SK-N-DZ (cell line): ENCODE measurements at regions not wholly inside any gene's neighbourhood (a gene's known extent, or its start where the extent isn't known, plus 50 kb on each side); places are given as distances from the start of the nearest gene placed in this dataset.
"Not testable (repeated sequence)": the region's sequence is repeated elsewhere in the genome, so short reads cannot be mapped to it uniquely, and the experiment has no call there.

Experiments used
- DNase-seq: peaks from one replicate; pipeline ENCODE4 v3.0.0-alpha.2; 2015; ENCODE audit warnings: low spot score

DNA sequence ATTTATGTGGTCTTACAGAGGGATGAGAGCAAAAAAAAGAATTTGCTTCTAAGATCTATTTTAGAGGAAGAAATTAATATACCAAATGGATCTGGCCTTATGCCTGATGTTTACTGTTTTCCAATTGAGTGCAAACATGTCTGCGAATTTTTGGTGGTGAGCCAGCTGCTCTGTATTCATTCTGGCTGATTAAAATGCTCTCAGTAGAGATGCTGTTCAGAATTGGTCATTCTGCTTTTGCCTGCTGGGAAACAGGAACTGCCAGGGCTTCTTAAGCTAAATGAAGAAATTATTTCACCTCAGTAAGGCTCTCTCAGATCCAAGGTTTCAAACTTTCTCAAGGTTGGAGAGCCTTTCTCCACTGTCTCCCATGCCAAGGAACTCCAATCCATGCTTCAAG, 132.0 kb upstream of the SV2C start:
- DNase-seq = no peak

DNA sequence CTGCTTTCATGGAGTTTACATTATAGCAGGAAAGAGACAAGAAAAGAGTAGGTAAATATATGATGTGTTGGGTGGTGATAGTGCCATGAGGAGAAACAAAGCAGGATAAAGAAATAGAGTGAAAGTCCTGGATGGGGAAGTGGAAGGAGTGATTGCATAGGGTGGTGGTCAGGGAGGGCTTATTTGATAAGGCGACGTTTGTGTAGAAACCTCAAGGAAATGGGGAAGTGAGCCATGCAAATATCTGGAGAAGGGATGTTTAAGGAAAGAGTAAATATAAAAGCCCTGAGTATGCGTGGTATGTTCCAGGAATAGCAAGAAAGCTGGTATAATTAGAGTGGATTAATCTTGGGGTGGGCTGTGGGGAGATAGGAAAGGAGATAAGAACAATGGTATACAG, 134.7 kb upstream of the SV2C start:
- no peak for DNase-seq

DNA sequence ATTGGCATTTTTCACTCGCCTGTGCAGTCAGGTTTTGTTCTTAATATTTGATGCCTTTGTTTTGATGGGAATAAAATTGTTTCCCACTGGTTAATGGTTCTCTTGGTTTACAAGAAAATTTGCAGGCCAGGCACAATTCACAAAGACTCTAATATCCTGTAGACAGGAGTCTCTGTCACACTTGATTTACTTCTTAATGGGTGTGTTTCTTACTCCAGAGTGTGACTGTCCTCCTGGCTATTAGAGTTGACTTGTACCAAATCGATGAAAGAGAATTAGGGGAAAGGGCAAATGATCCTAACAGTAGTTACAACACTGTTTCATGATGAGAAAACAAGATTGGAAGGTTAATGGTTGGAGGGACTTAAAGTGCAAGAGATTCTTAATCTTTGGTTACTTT, 142.8 kb upstream of the SV2C start:
- DNase-seq = no peak

DNA sequence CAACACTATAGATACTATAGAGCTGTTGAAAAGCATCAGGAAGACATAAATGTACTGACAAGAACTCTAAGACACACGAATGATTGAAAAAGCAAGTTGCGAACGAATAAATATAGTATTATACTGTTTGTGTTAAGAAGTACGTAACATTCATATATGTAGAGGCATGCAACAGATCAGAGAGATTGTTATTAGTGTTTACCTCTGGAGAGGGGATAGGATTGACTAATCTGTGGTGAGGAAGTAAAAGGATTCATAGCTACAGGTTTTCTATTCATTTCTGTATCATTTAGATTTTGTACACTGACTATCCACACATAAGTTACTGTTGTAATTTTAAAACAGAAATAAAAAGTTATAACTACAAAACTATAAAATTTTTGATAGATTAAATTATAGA, 147.6 kb upstream of the SV2C start:
- no peak for DNase-seq

DNA sequence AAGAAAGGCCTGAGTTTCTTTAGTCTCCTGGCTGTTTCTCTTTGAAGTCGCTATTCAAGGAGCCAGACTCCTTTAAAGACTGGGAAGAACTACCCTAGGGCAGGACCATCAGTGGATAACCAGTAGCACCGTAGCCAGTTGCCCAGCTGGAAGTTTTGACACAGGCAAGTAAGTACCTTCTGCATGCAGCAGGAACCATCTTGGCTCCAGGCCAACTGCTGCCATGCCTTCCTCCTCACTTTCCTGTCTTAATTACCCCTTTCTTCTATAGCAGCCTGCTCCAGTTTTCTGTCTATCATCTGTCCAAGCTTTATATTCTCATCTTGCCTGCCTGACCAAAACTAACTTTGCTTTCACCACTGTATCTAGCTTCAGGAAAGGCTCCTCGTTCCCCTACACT, 149.7 kb upstream of the SV2C start:
- DNase-seq = peak; percentile 6

- DNase-seq = no peak
Observed at GRCh38 chr5:75931175-75931574, 152.0 kb upstream of the SV2C start.

DNA sequence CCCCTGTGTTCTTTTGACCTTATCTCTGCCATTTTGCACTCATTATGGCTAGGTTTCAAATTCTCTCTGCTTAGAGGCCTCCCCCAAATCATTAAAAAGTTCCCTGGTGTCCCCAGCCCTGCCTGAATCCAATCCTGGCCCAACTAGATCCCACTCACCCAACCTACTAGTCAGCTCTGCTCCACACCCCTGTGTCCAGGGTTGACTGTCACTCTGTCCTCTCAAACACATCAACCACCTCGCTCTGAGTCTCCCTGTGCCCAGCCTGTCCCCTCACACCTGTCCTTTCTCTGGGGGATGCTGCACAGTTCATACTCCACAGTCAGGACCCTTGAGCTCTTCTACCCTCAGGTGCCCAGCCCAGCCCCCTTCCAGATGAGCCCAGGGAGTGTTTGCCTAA, 154.2 kb upstream of the SV2C start:
- DNase-seq = no peak

- no peak for DNase-seq
Observed at GRCh38 chr5:75922480-75922879, 160.7 kb upstream of the SV2C start.

DNA sequence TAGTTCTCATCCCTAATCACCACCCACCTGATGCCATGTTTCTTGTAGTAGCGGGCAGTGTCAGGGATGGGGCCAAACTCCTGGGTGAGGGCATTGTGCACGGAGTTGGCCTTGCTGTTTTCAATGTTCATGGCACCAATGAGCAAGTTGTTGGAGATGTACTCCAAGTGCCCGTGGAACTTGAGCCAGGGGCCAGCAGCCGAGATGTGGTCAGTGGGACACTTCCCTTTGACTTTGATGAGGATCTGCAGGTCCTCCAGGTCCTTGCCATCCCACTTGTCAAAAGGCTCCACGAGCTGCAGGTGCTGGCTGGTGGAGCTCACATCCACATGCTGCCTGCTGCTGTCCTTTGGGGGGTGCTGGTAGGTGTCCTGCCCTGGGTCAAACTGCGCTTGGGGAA, 162.2 kb upstream of the SV2C start:
- no peak for DNase-seq

- DNase-seq = no peak
Observed at GRCh38 chr5:75916144-75916543, 167.0 kb upstream of the SV2C start.

- DNase-seq = no peak
Observed at GRCh38 chr5:75909223-75909622, 174.0 kb upstream of the SV2C start.

GRCh38 chr5:75907651-75908050, 175.5 kb upstream of the SV2C start:
- DNase-seq = peak; percentile 82

DNA sequence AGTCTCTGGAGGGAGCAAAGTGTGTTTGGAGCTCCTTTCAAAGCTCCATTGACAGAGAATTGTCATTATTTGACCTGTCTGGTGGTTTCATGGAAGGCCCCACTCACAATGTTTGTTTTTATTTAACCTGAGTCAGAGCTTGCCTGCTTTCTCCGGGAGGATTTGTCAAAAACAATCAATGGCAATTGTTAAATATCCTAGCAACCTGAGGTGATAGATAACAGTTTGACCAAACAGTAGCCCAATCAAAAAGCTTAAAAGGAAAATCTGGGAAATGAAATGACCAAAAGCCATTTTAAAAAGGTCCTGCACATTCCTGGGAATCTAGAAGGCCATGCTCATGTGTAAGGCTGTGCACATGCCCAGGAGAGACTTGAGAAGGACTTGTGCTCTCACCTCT, 177.2 kb upstream of the POC5 start:
- DNase-seq = no peak

DNA sequence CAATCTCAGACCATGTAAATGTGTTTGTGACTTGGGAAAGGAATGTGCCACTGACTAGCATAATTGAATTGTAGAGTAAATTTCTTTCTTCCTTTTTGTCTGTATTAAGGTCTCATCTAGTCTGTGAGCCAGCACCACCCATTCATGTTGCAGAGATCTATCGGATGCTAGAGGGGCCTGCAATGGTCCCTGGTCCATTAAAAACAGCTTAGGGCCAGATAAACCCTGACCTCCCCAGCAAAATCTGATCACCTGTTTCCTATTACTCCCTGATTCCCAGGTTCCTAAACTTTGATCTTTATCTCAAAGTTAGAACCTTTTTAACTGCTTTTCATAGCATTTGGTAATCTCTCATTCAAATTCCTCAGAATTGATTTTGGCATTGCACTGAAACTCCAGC, 174.5 kb upstream of the POC5 start:
- peak; percentile 47 for DNase-seq

DNA sequence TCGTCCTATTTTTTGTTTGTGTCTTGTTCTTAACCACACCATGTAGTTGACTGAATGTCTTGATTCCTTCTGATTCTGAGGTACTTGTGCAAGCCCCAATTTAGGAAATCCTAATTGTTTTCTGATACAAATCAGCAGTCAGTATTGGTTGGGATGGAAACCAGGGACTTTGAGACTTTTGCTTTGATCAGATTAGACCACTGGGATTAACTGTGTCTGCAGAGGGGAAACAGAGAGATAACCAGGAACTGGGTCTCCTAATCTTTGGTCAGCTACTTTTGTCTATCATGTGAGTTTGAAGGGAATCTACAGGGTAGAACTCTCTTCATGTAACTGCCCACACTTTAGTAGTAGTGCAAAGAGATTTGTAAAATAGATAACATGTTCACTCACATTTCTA, 173.8 kb upstream of the POC5 start:
- DNase-seq = peak; percentile 19

DNA sequence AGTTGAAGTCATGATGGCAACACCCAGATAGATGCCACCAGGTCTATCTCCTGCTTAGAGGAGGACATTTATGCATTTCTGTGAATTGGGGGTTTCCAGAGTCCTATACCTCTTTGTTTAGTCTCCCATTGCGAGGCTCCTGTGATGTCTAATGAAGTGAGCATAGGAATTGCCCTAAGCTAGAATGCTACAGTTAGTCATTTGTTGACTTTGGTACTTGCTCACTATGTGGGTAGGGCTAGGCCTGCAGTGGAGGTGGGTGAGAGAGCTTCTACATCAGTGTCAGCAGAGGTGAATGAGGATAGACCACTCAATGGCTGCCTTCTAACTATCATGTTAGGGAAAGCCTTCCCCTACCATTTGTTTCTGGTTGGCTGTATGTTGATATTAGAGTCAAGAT, 173.3 kb upstream of the POC5 start:
- DNase-seq = no peak

GRCh38 chr5:75886706-75887105, 169.5 kb upstream of the POC5 start:
- no peak for DNase-seq

GRCh38 chr5:75885849-75886596, 168.8 kb upstream of the POC5 start:
- peak; percentile 28 for DNase-seq

- DNase-seq = no peak
Observed at GRCh38 chr5:75885321-75885720, 168.1 kb upstream of the POC5 start.

- no peak for DNase-seq
Observed at GRCh38 chr5:75869891-75870290, 152.7 kb upstream of the POC5 start.

- DNase-seq = no peak
Observed at GRCh38 chr5:75862872-75863271, 145.6 kb upstream of the POC5 start.

GRCh38 chr5:75859621-75860020, 142.4 kb upstream of the POC5 start:
- DNase-seq = not testable (repeated sequence)

GRCh38 chr5:75856056-75856455, 138.8 kb upstream of the POC5 start:
- DNase-seq = no peak

- no peak for DNase-seq
Observed at GRCh38 chr5:75848077-75848476, 130.8 kb upstream of the POC5 start.
